HFFc6 (cell line): ENCODE measurements at regions not wholly inside any gene's neighbourhood (a gene's known extent, or its start where the extent isn't known, plus 50 kb on each side); places are given as distances from the start of the nearest gene placed in this dataset.

Experiments
- DNase-seq: peaks from one replicate; pipeline ENCODE4 v3.0.0-alpha.2; 2018
- H3K27ac Mint-ChIP-seq: 2 replicates; pipeline ENCODE4 v1.8.0; 2020; ENCODE audit warnings: mild to moderate bottlenecking, mixed read lengths
- H3K27me3 Mint-ChIP-seq: 2 replicates; pipeline ENCODE4 v1.8.0; 2021; ENCODE audit warnings: mild to moderate bottlenecking, moderate library complexity, mixed read lengths; ENCODE audit not compliant: insufficient read depth
- H3K36me3 Mint-ChIP-seq: 2 replicates; pipeline ENCODE4 v1.8.0; 2021; ENCODE audit warnings: low read depth, mixed read lengths
- H3K4me1 Mint-ChIP-seq: 2 replicates; pipeline ENCODE4 v1.8.0; 2020; ENCODE audit warnings: low read depth, mixed read lengths
- H3K4me3 Mint-ChIP-seq: 2 replicates; pipeline ENCODE4 v1.8.0; 2020; ENCODE audit warnings: mild to moderate bottlenecking, moderate library complexity, mixed read lengths
- H3K9me3 Mint-ChIP-seq: 2 replicates; pipeline ENCODE4 v1.8.0; 2020; ENCODE audit warnings: mild to moderate bottlenecking, mixed read lengths
- CTCF ChIP-seq: fragments of 200-600 bp; sonication (generic); IDR thresholded peaks from 2 replicates; pipeline ENCODE4 v1.5.0; 2021; ENCODE audit warnings: antibody characterized with exemption, mild to moderate bottlenecking

- Mint-ChIP-seq H3K9me3 (peaks cover 10% of the 10 kb centered on the region), H3K4me3 (no peak overlapping the region), H3K36me3 (no peaks in the 10 kb centered on the region), H3K4me1 (no peaks in the 10 kb centered on the region), H3K27ac (no peak overlapping the region), H3K27me3 (no peaks in the 10 kb centered on the region)
- DNase-seq = no peak
- no peak for TF ChIP-seq CTCF
Measured at GRCh38 chr4:90028460-90028859, 98.7 kb upstream of the CCSER1 start.

GRCh38 chr4:90030202-90030601 lies 97.0 kb upstream of the CCSER1 start:
- Mint-ChIP-seq H3K36me3 (no peaks in the 10 kb centered on the region), H3K4me1 (no peaks in the 10 kb centered on the region), H3K4me3 (no peak overlapping the region), H3K27ac (no peak overlapping the region), H3K27me3 (no peaks in the 10 kb centered on the region), H3K9me3 (peaks cover 18% of the 10 kb centered on the region)
- no peak for DNase-seq
- TF ChIP-seq CTCF = no peak

GRCh38 chr4:90030953-90031352 lies 96.2 kb upstream of the CCSER1 start:
- no peak overlapping the region for H3K4me3 Mint-ChIP-seq

GRCh38 chr4:90039122-90039521 lies 88.1 kb upstream of the CCSER1 start:
- Mint-ChIP-seq H3K36me3 (no peaks in the 10 kb centered on the region), H3K27me3 (no peaks in the 10 kb centered on the region), H3K4me3 (no peak overlapping the region), H3K9me3 (peaks cover 19% of the 10 kb centered on the region; the same call in 1 of the 2 replicates), H3K27ac (no peak overlapping the region), H3K4me1 (no peaks in the 10 kb centered on the region)
- no peak for DNase-seq
- no peak for TF ChIP-seq CTCF

More at GRCh38 chr4:90030953-90031352, 96.2 kb upstream of the CCSER1 start:
- no peak overlapping the region for H3K27ac Mint-ChIP-seq
- no peak for DNase-seq
- H3K9me3 Mint-ChIP-seq = peaks cover 22% of the 10 kb centered on the region
- H3K4me1 Mint-ChIP-seq = no peaks in the 10 kb centered on the region
- TF ChIP-seq CTCF = no peak
- no peaks in the 10 kb centered on the region for H3K27me3 Mint-ChIP-seq
- H3K36me3 Mint-ChIP-seq = no peaks in the 10 kb centered on the region

GRCh38 chr4:90051999-90052398 lies 75.2 kb upstream of the CCSER1 start:
- no peak overlapping the region for H3K4me3 Mint-ChIP-seq
- no peak for TF ChIP-seq CTCF
- H3K36me3 Mint-ChIP-seq = no peaks in the 10 kb centered on the region
- peaks cover 15% of the 10 kb centered on the region; the same call in 1 of the 2 replicates for H3K9me3 Mint-ChIP-seq
- H3K27me3 Mint-ChIP-seq = no peaks in the 10 kb centered on the region
- H3K27ac Mint-ChIP-seq = no peak overlapping the region
- no peak for DNase-seq
- no peaks in the 10 kb centered on the region for H3K4me1 Mint-ChIP-seq

GRCh38 chr4:90057091-90057490 lies 70.1 kb upstream of the CCSER1 start:
- Mint-ChIP-seq H3K4me3 (no peak overlapping the region), H3K9me3 (peaks cover 7% of the 10 kb centered on the region; the same call in 1 of the 2 replicates), H3K27me3 (no peaks in the 10 kb centered on the region), H3K36me3 (no peaks in the 10 kb centered on the region), H3K27ac (no peak overlapping the region), H3K4me1 (no peaks in the 10 kb centered on the region)
- TF ChIP-seq CTCF = no peak
- DNase-seq = no peak
